Islet of Langerhans (tissue), 1 donor: ENCODE measurements at regions not wholly inside any gene's neighbourhood (a gene's known extent, or its start where the extent isn't known, plus 50 kb on each side); places are given as distances from the start of the nearest gene placed in this dataset.

ENCODE experiments used
- FAIRE-seq: peaks from one replicate; lab custom pipeline; 2011; peaks lifted over from hg19 to GRCh38; lab: Jason Lieb, UNC

- FAIRE-seq = no peak
These were observed 134.6 kb upstream of the RCN1 start for GRCh38 chr11:31956310-31956709.

- FAIRE-seq = no peak
These were observed 135.0 kb upstream of the RCN1 start for GRCh38 chr11:31955838-31956237.

GRCh38 chr11:31953803-31954327 is 137.0 kb upstream of the RCN1 start:
- FAIRE-seq = no peak

- FAIRE-seq = peak; percentile 51
These were observed 138.6 kb upstream of the PAX6 start for GRCh38 chr11:31949733-31950200.

- FAIRE-seq = no peak
These were observed 135.9 kb upstream of the PAX6 start for GRCh38 chr11:31947051-31947450.

- no peak for FAIRE-seq
These were observed 132.1 kb upstream of the PAX6 start for GRCh38 chr11:31943056-31943780.

- peak; percentile 79 for FAIRE-seq
These were observed 129.4 kb upstream of the PAX6 start for GRCh38 chr11:31940371-31941037.

- FAIRE-seq = no peak
These were observed 127.9 kb upstream of the PAX6 start for GRCh38 chr11:31939004-31939403.

- no peak for FAIRE-seq
These were observed 125.2 kb upstream of the PAX6 start for GRCh38 chr11:31936312-31936711.

- FAIRE-seq = no peak
These were observed 121.8 kb upstream of the PAX6 start for GRCh38 chr11:31932879-31933278.

GRCh38 chr11:31927982-31928381 is 116.9 kb upstream of the PAX6 start:
- FAIRE-seq = no peak

GRCh38 chr11:31926816-31927528 is 115.8 kb upstream of the PAX6 start:
- FAIRE-seq = no peak

- no peak for FAIRE-seq
These were observed 115.0 kb upstream of the PAX6 start for GRCh38 chr11:31926106-31926505.

- no peak for FAIRE-seq
These were observed 111.3 kb upstream of the PAX6 start for GRCh38 chr11:31922450-31922849.

GRCh38 chr11:31921081-31921480 is 110.0 kb upstream of the PAX6 start:
- no peak for FAIRE-seq

- FAIRE-seq = no peak
These were observed 108.1 kb upstream of the PAX6 start for GRCh38 chr11:31919175-31919574.

GRCh38 chr11:31915867-31916266 is 104.7 kb upstream of the PAX6 start:
- FAIRE-seq = no peak

- no peak for FAIRE-seq
These were observed 102.9 kb upstream of the PAX6 start for GRCh38 chr11:31913985-31914384.

GRCh38 chr11:31912808-31913207 is 101.7 kb upstream of the PAX6 start:
- no peak for FAIRE-seq

- FAIRE-seq = no peak
These were observed 99.9 kb upstream of the PAX6 start for GRCh38 chr11:31910950-31911576.

GRCh38 chr11:31903225-31904074 is 92.3 kb upstream of the PAX6 start:
- FAIRE-seq = no peak

- no peak for FAIRE-seq
These were observed 91.6 kb upstream of the PAX6 start for GRCh38 chr11:31902706-31903105.
